GM12878 (cell line): ENCODE measurements at regions not wholly inside any gene's neighbourhood (a gene's known extent, or its start where the extent isn't known, plus 50 kb on each side); places are given as distances from the start of the nearest gene placed in this dataset.

Experiments
- ATAC-seq: fragments of 200-7000 bp; cut with Tn5 transposase; 3 replicates; pipeline ENCODE4 v1.9.1; 2020; ENCODE audit warnings: mild to moderate bottlenecking, moderate library complexity
- BruUV-seq: library from RNA; stranded (reverse); fragments of 400-500 nt; replicated peaks from 2 replicates; lab custom pipeline; 2021; lab: Mats Ljungman, UMichigan
- CTCF ChIA-PET: fragments of 300-600 bp; sonication (Branson Sonifier 250); formaldehyde crosslinking; extraction: SDS; loops from one replicate; lab custom pipeline; 2021; ENCODE audit warnings: inconsistent platforms; lab: Yijun Ruan, JAX
- POLR2A ChIA-PET: fragments of 350-600 bp; formaldehyde crosslinking; extraction: SDS; loops from one replicate; lab custom pipeline; 2021; ENCODE audit warnings: inconsistent platforms; lab: Charles Lee
- RAD21 ChIA-PET: fragments of 300-600 bp; sonication (Branson Sonifier 250); formaldehyde crosslinking; loops from one replicate; lab custom pipeline; 2023; ENCODE audit warnings: antibody characterized with exemption; ENCODE audit not compliant: unreplicated experiment; lab: Charles Lee
- SMC1A ChIA-PET: fragments of 300-600 bp; sonication (Branson Sonifier 250); formaldehyde crosslinking; loops from one replicate; lab custom pipeline; 2023; ENCODE audit not compliant: unreplicated experiment, uncharacterized antibody; lab: Charles Lee
- DNase-seq: peaks from one replicate; pipeline ENCODE4 v3.0.0-alpha.2; 2011; ENCODE audit warnings: low read depth, low spot score
- FAIRE-seq: peaks from 3 replicates; lab custom pipeline; 2011; peaks lifted over from hg19 to GRCh38; lab: Jason Lieb, UNC
- H2AFZ ChIP-seq: 2 replicates; pipeline ENCODE4 v1.6.0; 2011; ENCODE audit warnings: low read depth, low read length, control low read depth; ENCODE audit not compliant: control insufficient read depth
- H3K27ac ChIP-seq: 2 replicates; pipeline ENCODE4 v1.5.1; 2011; ENCODE audit warnings: control low read depth; ENCODE audit not compliant: control insufficient read depth, insufficient read depth
- H3K27me3 ChIP-seq, 2 experiments: replicated peaks in 1 of 2; 2 replicates each; pipeline versions ENCODE4 v1.6.0 to v1.6.1; 2011; ENCODE audit warnings: low read length in 1 of 2; ENCODE audit not compliant: control insufficient read depth in 2 of 2, insufficient read depth in 2 of 2
- H3K36me3 ChIP-seq, 2 experiments: 2 replicates each; pipeline ENCODE4 v1.5.1; 2011; ENCODE audit warnings: low read length in 1 of 2; ENCODE audit not compliant: control insufficient read depth in 2 of 2, insufficient read depth in 2 of 2
- H3K4me1 ChIP-seq: 2 replicates; pipeline ENCODE4 v1.6.1; 2011; ENCODE audit warnings: mild to moderate bottlenecking, low read length, moderate library complexity, mixed read lengths; ENCODE audit not compliant: control insufficient read depth, insufficient read depth
- H3K4me2 ChIP-seq: 2 replicates; pipeline ENCODE4 v1.6.0; 2011; ENCODE audit warnings: control low read depth; ENCODE audit not compliant: control insufficient read depth, insufficient read depth
- H3K4me3 ChIP-seq: fragments of 200-600 bp; sonication (generic); 2 replicates; pipeline ENCODE4 v1.5.1; 2016
- H3K79me2 ChIP-seq: 2 replicates; pipeline ENCODE4 v1.6.0; 2011; ENCODE audit warnings: low read length; ENCODE audit not compliant: control insufficient read depth, insufficient read depth
- H3K9ac ChIP-seq: 2 replicates; pipeline ENCODE4 v1.8.0; 2011; ENCODE audit warnings: low read length, control low read depth, mixed read lengths; ENCODE audit not compliant: control insufficient read depth, insufficient read depth
- H3K9me3 ChIP-seq: replicated peaks from 3 replicates; pipeline ENCODE4 v1.5.1; 2011; ENCODE audit warnings: mild to moderate bottlenecking, low read length; ENCODE audit not compliant: control insufficient read depth, insufficient read depth
- H4K20me1 ChIP-seq: 2 replicates; pipeline ENCODE4 v1.6.0; 2011; ENCODE audit not compliant: control insufficient read depth, insufficient read depth
- CREB1 ChIP-seq: IDR thresholded peaks from 2 replicates; pipeline ENCODE4 v1.6.1; 2012; ENCODE audit warnings: low read depth, mild to moderate bottlenecking, inconsistent platforms
- HCFC1 ChIP-seq: fragments of 150-350 bp; IDR thresholded peaks from 2 replicates; pipeline ENCODE4 v1.6.1; 2014; ENCODE audit warnings: low read length
- MTA3 ChIP-seq: IDR thresholded peaks from 2 replicates; pipeline ENCODE4 v1.6.1; 2012; ENCODE audit warnings: low read length, inconsistent platforms, borderline replicate concordance
- NRF1 ChIP-seq: conservative IDR thresholded peaks from 2 replicates; pipeline ENCODE4 v1.6.1; 2011; ENCODE audit warnings: mild to moderate bottlenecking, low read depth, low read length, improper control_type of control experiment
- RBBP5 ChIP-seq: fragments of 200-600 bp; sonication (generic); conservative IDR thresholded peaks from 2 replicates; pipeline ENCODE4 v1.6.1; 2016
- SIX5 ChIP-seq: IDR thresholded peaks from 2 replicates; pipeline ENCODE4 v1.6.1; 2011; ENCODE audit warnings: mild to moderate bottlenecking, low read depth, low read length, moderate library complexity; ENCODE audit not compliant: severe bottlenecking
- WRNIP1 ChIP-seq: IDR thresholded peaks from 2 replicates; pipeline ENCODE4 v1.6.1; 2011; ENCODE audit warnings: low read depth, low read length, improper control_type of control experiment, borderline replicate concordance
- ZNF384 ChIP-seq: IDR thresholded peaks from 2 replicates; pipeline ENCODE4 v1.6.1; 2012; ENCODE audit warnings: low read depth, mild to moderate bottlenecking, low read length, improper control_type of control experiment, borderline replicate concordance
- WGBS: methylation state at CpG from one replicate; pipeline ENCODE4 v1.1.6; 2016; ENCODE audit warnings: low lambda C conversion rate; ENCODE audit not compliant: insufficient replicate concordance, insufficient coverage; ENCODE audit errors: missing lambda C conversion rate; 5-methylcytosine and 5-hydroxymethylcytosine counted together
- in situ Hi-C: fragments of 300-500 bp; cut with MboI; formaldehyde crosslinking; loops from 9 replicates; pipeline ENCODE4 v1.14.3; 2018; ENCODE audit warnings: mixed read lengths
- intact Hi-C: fragments of 100-400 bp; cut with micrococcal nuclease; formaldehyde crosslinking; loops from one replicate; pipeline ENCODE4 v1.14.2; 2022; ENCODE audit not compliant: unreplicated experiment
- TF ChIP-seq, protein P1 (sequence below): IDR thresholded peaks from 2 replicates; pipeline ENCODE4 v1.6.1; 2012; ENCODE audit warnings: low read length, inconsistent platforms
- TF ChIP-seq, protein P2 (sequence below): IDR thresholded peaks from 2 replicates; pipeline ENCODE4 v1.6.1; 2012; ENCODE audit warnings: low read depth, low read length, improper control_type of control experiment
- TF ChIP-seq, protein P3 (sequence below): fragments of 450-650 bp; IDR thresholded peaks from 2 replicates; pipeline ENCODE4 v1.6.1; 2016; ENCODE audit warnings: mild to moderate bottlenecking, moderate library complexity, borderline replicate concordance

DNA sequence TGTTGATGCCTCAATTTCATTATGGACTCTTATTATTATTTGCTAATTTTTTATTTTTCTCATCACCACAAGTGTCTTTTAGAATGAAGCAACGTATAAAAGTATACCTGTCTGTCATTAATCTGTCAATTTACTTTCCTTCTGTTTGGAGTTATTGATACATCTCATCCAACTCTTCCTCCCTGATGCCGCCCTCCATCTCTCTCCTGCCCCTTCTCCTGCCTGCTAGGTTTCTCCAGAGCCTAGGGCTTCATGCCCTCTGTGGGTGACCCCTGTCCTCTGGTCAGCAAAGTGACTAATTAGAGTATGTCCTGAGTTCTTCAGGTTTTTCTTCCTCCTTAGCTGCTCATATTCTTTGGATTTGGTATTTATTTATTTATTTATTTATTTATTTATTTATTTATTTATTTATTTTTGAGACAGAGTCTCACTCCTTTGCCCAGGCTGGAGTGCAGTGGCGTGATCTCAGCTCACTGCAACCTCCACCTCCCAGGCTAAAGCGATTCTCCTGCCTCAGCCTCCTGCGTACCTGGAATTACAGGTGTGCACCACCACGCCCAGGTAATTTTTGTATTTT is 162.5 kb upstream of the MYCN start (continued):
- no peak for TF ChIP-seq ZNF384
- TF ChIP-seq SIX5, result no peak
- no peak for TF ChIP-seq HCFC1
- TF ChIP-seq, protein P1, sequence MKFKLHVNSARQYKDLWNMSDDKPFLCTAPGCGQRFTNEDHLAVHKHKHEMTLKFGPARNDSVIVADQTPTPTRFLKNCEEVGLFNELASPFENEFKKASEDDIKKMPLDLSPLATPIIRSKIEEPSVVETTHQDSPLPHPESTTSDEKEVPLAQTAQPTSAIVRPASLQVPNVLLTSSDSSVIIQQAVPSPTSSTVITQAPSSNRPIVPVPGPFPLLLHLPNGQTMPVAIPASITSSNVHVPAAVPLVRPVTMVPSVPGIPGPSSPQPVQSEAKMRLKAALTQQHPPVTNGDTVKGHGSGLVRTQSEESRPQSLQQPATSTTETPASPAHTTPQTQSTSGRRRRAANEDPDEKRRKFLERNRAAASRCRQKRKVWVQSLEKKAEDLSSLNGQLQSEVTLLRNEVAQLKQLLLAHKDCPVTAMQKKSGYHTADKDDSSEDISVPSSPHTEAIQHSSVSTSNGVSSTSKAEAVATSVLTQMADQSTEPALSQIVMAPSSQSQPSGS, result no peak
- no peak for TF ChIP-seq NRF1
- TF ChIP-seq CREB1, result no peak

DNA sequence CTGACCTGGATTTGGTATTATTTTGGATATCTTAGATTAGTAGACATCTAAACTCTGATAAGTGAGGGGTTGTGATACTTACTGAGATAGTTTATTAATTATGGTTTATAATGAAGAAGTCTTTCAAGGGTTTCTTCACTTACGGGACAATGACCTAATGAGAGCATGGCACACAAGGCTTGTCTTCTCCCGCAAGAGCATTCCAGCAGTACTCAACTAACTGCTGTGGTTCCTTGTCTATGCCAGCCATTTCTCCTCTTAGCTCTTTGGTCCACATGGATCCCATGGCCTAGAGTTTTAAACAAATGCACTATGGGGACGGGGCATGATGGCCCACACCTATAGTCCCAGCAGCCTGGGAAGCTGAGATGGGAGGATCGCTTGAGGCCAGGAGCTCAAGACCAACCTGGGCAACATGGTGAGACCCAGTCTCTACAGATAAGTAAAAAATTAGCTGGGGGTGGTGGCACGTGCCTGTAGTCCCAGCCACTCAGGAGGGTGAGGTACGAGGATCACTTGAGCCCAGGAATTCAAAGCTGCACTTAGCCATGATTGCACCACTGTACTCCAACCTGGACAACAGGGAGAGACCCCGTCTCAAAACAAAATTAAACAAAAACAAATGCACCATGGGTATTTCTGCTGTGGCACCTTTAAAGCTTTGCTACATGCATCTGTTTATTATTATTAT is 161.7 kb upstream of the MYCN start:
- ChIA-PET RAD21 (no interaction called here), CTCF (no interaction called here), POLR2A (no interaction called here), SMC1A (no interaction called here)
- in situ Hi-C loops, result no loop called here
- Histone ChIP-seq H3K36me3 (no peaks in the 10 kb centered on the region), H2AFZ (no peak overlapping the region), H3K4me3 (no peak overlapping the region), H3K9ac (no peak overlapping the region), H3K4me1 (no peaks in the 10 kb centered on the region), H3K27ac (no peak overlapping the region), H3K79me2 (no peaks in the 10 kb centered on the region), H3K4me2 (no peak overlapping the region), H3K27me3 (no peaks in the 10 kb centered on the region), H3K9me3 (no peaks in the 10 kb centered on the region), H4K20me1 (no peaks in the 10 kb centered on the region)
- DNase-seq, result no peak
- BruUV-seq, result no TSS peak
- intact Hi-C loops, result no loop called here
- TF ChIP-seq MTA3 (no peak), WRNIP1 (no peak), RBBP5 (no peak)
- TF ChIP-seq, protein P2, sequence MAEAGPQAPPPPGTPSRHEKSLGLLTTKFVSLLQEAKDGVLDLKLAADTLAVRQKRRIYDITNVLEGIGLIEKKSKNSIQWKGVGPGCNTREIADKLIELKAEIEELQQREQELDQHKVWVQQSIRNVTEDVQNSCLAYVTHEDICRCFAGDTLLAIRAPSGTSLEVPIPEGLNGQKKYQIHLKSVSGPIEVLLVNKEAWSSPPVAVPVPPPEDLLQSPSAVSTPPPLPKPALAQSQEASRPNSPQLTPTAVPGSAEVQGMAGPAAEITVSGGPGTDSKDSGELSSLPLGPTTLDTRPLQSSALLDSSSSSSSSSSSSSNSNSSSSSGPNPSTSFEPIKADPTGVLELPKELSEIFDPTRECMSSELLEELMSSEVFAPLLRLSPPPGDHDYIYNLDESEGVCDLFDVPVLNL, result no peak
- TF ChIP-seq, protein P3, sequence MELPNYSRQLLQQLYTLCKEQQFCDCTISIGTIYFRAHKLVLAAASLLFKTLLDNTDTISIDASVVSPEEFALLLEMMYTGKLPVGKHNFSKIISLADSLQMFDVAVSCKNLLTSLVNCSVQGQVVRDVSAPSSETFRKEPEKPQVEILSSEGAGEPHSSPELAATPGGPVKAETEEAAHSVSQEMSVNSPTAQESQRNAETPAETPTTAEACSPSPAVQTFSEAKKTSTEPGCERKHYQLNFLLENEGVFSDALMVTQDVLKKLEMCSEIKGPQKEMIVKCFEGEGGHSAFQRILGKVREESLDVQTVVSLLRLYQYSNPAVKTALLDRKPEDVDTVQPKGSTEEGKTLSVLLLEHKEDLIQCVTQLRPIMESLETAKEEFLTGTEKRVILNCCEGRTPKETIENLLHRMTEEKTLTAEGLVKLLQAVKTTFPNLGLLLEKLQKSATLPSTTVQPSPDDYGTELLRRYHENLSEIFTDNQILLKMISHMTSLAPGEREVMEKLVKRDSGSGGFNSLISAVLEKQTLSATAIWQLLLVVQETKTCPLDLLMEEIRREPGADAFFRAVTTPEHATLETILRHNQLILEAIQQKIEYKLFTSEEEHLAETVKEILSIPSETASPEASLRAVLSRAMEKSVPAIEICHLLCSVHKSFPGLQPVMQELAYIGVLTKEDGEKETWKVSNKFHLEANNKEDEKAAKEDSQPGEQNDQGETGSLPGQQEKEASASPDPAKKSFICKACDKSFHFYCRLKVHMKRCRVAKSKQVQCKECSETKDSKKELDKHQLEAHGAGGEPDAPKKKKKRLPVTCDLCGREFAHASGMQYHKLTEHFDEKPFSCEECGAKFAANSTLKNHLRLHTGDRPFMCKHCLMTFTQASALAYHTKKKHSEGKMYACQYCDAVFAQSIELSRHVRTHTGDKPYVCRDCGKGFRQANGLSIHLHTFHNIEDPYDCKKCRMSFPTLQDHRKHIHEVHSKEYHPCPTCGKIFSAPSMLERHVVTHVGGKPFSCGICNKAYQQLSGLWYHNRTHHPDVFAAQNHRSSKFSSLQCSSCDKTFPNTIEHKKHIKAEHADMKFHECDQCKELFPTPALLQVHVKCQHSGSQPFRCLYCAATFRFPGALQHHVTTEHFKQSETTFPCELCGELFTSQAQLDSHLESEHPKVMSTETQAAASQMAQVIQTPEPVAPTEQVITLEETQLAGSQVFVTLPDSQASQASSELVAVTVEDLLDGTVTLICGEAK, result no peak
- 22% methylated on average over 6 of the region's 7 CpGs for WGBS
- no peak for FAIRE-seq
- ATAC-seq, result no peak
